ENCODE measurements at regions not wholly inside any gene's neighbourhood (a gene's known extent, or its start where the extent isn't known, plus 50 kb on each side); places are given as distances from the start of the nearest gene placed in this dataset.
A peak's percentile ranks its signal among the peaks of the same experiment; 100 is the strongest.

DNA sequence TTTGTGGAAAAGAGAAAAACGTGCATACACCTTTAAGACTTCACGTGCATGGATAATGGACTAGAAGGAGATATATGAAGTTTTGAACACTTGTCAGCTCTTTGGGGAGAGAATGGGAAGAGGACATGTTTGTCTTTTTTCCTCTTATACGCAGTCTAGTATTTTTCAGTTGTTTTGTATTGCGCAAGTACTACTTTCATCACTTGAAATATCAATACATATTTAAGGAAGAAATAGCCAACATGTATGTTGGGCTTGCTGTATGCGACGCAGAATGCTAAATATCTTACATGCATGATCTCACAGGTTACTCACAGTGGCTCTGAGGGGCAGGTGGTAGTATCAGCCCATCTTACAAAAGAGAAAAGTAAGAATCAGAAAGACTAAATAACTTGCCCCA lies 176.5 kb upstream of the RUNX1 start:
- Histone ChIP-seq H3K36me3 (ENCODE audit: control insufficient read depth in 5 of 5, insufficient read depth in 5 of 5, low read length in 5 of 5) (no peaks in the 10 kb centered on the region), H3K4me1 (ENCODE audit: control insufficient read depth in 5 of 5, insufficient read depth in 5 of 5, low read length in 5 of 5) (peaks cover 5 to 43% (median 34%) of the 10 kb centered on the region in 5 donors), H3K9ac (ENCODE audit: low read length in 5 of 5) (peak overlapping the region in 2 of 5 donors; percentile 57 to 63), H3K27me3 (ENCODE audit: control insufficient read depth in 5 of 5, insufficient read depth in 4 of 5, low read length in 5 of 5) (no peaks in the 10 kb centered on the region), H3K4me3 (ENCODE audit: low read depth in 1 of 5, low read length in 5 of 5) (no peak overlapping the region), H3K9me3 (ENCODE audit: control insufficient read depth in 5 of 5, low read length in 5 of 5) (no peaks in the 10 kb centered on the region), H3K27ac (ENCODE audit: low read depth, low read length) (peak overlapping the region; percentile 88)

DNA sequence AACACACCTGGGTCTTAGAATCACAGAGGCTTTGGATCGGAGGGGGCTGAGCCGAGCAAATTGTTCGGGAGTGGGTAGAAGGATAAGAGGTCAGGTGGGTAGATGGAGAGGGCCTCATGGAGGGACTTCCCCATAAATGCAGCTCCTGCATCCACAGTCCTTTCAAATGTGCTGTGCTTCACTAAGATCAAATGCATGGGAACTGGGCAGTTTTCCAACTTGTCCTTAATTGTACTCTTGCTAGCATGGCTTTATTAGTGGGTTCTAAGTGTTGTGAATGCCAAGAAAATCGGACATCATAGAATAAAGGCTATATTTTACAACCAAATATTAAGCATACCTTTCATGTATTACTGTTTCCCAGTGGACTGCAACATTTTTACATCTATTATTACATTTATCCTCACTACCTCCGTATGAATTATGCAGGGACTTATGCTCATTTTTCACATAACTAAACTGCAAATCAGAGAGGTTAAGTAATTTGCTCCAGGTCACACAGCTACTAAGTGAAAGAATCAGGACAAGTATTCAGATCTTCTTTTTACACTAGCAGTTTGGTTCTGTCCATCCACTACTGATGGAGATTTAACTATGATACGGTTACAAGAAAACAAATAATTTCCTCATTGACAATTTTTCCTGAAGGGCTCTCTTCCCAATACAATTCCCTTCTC lies 174.5 kb upstream of the RUNX1 start:
- Histone ChIP-seq H3K27me3 (ENCODE audit: control insufficient read depth in 5 of 5, insufficient read depth in 4 of 5, low read length in 5 of 5) (no peaks in the 10 kb centered on the region), H3K36me3 (ENCODE audit: control insufficient read depth in 5 of 5, insufficient read depth in 5 of 5, low read length in 5 of 5) (no peaks in the 10 kb centered on the region), H3K4me3 (ENCODE audit: low read depth in 1 of 5, low read length in 5 of 5) (no peak overlapping the region), H3K9ac (ENCODE audit: low read length in 5 of 5) (no peak overlapping the region), H3K9me3 (ENCODE audit: control insufficient read depth in 5 of 5, low read length in 5 of 5) (no peaks in the 10 kb centered on the region), H3K27ac (ENCODE audit: low read depth, low read length) (no peak overlapping the region), H3K4me1 (ENCODE audit: control insufficient read depth in 5 of 5, insufficient read depth in 5 of 5, low read length in 5 of 5) (peaks cover 5 to 43% (median 34%) of the 10 kb centered on the region in 5 donors)

DNA sequence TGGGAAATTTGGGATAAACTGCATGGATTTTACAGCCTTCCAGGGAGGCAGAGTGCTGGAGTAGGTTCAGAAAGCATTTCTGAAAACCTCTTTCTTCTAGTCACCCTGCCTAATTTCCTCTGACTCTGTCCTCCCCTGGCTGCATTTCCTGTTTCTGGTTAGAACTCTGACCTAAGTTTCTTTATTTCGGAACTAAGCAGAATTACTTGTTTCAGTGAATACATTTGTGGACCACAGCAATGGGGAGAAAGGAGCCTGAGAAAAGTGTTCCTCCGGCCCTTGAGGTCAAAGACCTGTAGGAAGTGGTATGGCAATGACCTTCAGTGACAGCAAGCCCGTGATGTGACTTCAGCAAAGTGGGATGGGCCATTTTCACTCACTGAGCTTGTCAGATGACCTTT lies 173.4 kb upstream of the RUNX1 start:
- H3K4me3 ChIP-seq (ENCODE audit: low read depth in 1 of 5, low read length in 5 of 5) = no peak overlapping the region
- H3K36me3 ChIP-seq (ENCODE audit: control insufficient read depth in 5 of 5, insufficient read depth in 5 of 5, low read length in 5 of 5) = no peaks in the 10 kb centered on the region
- peaks cover 5 to 40% (median 34%) of the 10 kb centered on the region in 5 donors for H3K4me1 ChIP-seq (ENCODE audit: control insufficient read depth in 5 of 5, insufficient read depth in 5 of 5, low read length in 5 of 5)
- H3K9me3 ChIP-seq (ENCODE audit: control insufficient read depth in 5 of 5, low read length in 5 of 5) = no peaks in the 10 kb centered on the region
- no peak overlapping the region for H3K27ac ChIP-seq (ENCODE audit: low read depth, low read length)
- H3K27me3 ChIP-seq (ENCODE audit: control insufficient read depth in 5 of 5, insufficient read depth in 4 of 5, low read length in 5 of 5) = no peaks in the 10 kb centered on the region
- no peak overlapping the region for H3K9ac ChIP-seq (ENCODE audit: low read length in 5 of 5)

DNA sequence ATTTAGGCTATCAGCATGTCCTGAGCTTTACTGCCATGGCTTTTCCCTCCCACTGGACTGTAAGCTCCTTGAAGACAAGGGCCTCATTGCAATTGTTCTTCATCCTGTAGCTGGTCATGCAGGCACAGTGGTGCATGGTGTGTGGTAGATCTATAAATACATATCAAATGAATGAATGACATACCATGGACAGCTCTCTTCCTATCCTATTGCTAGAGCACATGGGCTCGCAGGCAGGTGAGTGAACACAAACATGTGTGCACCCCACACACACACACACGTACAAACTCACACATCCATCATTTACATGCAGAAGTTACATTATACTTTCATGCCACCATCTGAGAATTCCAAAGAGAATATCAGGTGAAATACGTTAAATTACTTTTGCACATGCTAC lies 172.9 kb upstream of the RUNX1 start:
- Histone ChIP-seq H3K9ac (ENCODE audit: low read length in 5 of 5) (no peak overlapping the region), H3K4me3 (ENCODE audit: low read depth in 1 of 5, low read length in 5 of 5) (no peak overlapping the region), H3K36me3 (ENCODE audit: control insufficient read depth in 5 of 5, insufficient read depth in 5 of 5, low read length in 5 of 5) (no peaks in the 10 kb centered on the region), H3K27ac (ENCODE audit: low read depth, low read length) (no peak overlapping the region), H3K9me3 (ENCODE audit: control insufficient read depth in 5 of 5, low read length in 5 of 5) (no peaks in the 10 kb centered on the region), H3K4me1 (ENCODE audit: control insufficient read depth in 5 of 5, insufficient read depth in 5 of 5, low read length in 5 of 5) (peaks cover 5 to 35% (median 30%) of the 10 kb centered on the region in 5 donors), H3K27me3 (ENCODE audit: control insufficient read depth in 5 of 5, insufficient read depth in 4 of 5, low read length in 5 of 5) (no peaks in the 10 kb centered on the region)

DNA sequence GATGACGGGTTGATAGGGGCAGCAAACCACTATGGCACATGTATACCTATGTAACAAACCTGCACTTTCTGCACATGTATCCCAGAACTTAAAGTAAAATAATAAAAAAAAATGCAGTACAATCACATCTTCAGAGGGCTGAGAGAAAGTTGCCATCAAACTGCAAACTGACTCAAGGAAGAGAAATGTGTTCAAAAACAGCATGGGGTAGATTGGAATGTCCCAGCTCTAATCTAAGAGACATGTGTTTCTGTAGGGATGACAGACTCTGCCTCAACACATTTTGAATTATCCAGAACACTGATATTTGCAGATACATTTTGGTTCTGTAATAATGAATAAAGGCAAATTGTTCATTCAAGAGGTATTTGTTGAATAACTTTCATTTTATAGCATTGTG lies 171.2 kb upstream of the RUNX1 start:
- Histone ChIP-seq H3K27ac (ENCODE audit: low read depth, low read length) (no peak overlapping the region), H3K27me3 (ENCODE audit: control insufficient read depth in 5 of 5, insufficient read depth in 4 of 5, low read length in 5 of 5) (no peaks in the 10 kb centered on the region), H3K36me3 (ENCODE audit: control insufficient read depth in 5 of 5, insufficient read depth in 5 of 5, low read length in 5 of 5) (no peaks in the 10 kb centered on the region), H3K4me1 (ENCODE audit: control insufficient read depth in 5 of 5, insufficient read depth in 5 of 5, low read length in 5 of 5) (peaks cover 0 to 20% (median 13%) of the 10 kb centered on the region in 5 donors), H3K9ac (ENCODE audit: low read length in 5 of 5) (no peak overlapping the region), H3K4me3 (ENCODE audit: low read depth in 1 of 5, low read length in 5 of 5) (no peak overlapping the region), H3K9me3 (ENCODE audit: control insufficient read depth in 5 of 5, low read length in 5 of 5) (no peaks in the 10 kb centered on the region)

DNA sequence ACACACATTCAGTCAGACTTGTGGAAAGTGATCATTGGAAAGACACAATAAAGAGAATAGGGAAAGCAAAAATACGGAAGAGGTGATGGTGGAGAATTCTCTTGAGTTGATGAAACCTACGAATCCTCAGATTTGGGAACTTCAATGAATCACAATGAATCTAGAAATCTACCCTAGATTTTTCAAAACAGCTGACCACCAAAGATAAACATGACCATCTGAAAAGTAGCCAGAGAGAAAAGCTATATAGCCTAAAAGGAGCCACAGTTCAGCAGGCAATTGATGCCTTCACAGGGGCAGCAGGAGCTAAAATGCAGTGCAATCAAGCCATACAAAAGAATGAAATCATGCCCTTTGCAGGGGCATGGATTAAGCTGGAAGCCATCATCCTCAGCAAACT lies 170.6 kb upstream of the RUNX1 start:
- Histone ChIP-seq H3K27me3 (ENCODE audit: control insufficient read depth in 5 of 5, insufficient read depth in 4 of 5, low read length in 5 of 5) (no peaks in the 10 kb centered on the region), H3K9ac (ENCODE audit: low read length in 5 of 5) (no peak overlapping the region), H3K9me3 (ENCODE audit: control insufficient read depth in 5 of 5, low read length in 5 of 5) (no peaks in the 10 kb centered on the region), H3K27ac (ENCODE audit: low read depth, low read length) (no peak overlapping the region), H3K4me3 (ENCODE audit: low read depth in 1 of 5, low read length in 5 of 5) (no peak overlapping the region), H3K36me3 (ENCODE audit: control insufficient read depth in 5 of 5, insufficient read depth in 5 of 5, low read length in 5 of 5) (no peaks in the 10 kb centered on the region), H3K4me1 (ENCODE audit: control insufficient read depth in 5 of 5, insufficient read depth in 5 of 5, low read length in 5 of 5) (peaks cover 0 to 17% (median 13%) of the 10 kb centered on the region in 5 donors)

DNA sequence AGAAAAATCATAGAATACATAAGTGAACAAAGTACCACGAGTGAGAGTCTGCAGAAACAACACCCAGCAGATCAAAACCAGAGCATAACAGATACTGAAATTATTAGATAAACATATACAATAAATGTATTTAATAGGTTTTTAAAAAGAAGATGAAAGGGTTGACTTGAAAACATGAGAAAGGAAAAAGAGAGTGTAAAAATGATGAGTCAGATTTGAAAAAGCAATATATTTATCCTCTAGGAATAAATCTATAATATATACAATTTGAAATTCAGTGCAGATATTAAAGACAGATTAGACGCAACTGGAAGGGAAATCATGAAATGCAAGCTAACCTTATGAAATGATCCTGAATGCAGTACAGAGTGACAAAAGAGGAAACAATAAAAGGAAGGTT lies 170.2 kb upstream of the RUNX1 start:
- H3K27ac ChIP-seq (ENCODE audit: low read depth, low read length) = no peak overlapping the region
- no peaks in the 10 kb centered on the region for H3K36me3 ChIP-seq (ENCODE audit: control insufficient read depth in 5 of 5, insufficient read depth in 5 of 5, low read length in 5 of 5)
- H3K27me3 ChIP-seq (ENCODE audit: control insufficient read depth in 5 of 5, insufficient read depth in 4 of 5, low read length in 5 of 5) = no peaks in the 10 kb centered on the region
- H3K4me1 ChIP-seq (ENCODE audit: control insufficient read depth in 5 of 5, insufficient read depth in 5 of 5, low read length in 5 of 5) = peaks cover 0 to 17% (median 13%) of the 10 kb centered on the region in 5 donors
- no peak overlapping the region for H3K4me3 ChIP-seq (ENCODE audit: low read depth in 1 of 5, low read length in 5 of 5)
- no peaks in the 10 kb centered on the region for H3K9me3 ChIP-seq (ENCODE audit: control insufficient read depth in 5 of 5, low read length in 5 of 5)
- H3K9ac ChIP-seq (ENCODE audit: low read length in 5 of 5) = no peak overlapping the region

DNA sequence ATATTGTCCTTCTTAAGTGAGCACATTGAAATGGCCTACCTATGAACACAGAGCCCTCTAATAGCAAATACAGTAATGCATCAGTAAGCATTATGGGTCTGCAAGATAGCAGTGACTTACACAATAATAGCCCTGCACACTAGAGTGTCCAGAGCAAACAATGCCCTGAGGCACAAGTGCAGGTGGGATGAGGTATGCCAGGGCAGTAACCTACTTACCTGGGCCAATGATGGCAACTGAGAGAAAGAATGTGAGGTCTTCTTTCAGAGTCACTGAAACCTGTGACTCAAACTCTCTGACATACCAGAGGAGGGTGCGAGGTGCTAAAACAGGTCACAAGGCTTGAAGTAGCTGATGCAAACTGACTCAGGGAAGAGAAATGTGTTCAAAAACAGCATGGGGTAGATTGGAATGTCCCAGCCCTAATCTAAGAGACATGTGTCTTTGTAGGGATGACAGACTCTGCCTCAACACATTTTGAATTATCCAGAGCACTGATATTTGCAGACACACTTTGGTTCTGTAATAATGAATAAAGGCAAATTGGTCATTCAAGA lies 168.5 kb upstream of the RUNX1 start:
- Histone ChIP-seq H3K36me3 (ENCODE audit: control insufficient read depth in 5 of 5, insufficient read depth in 5 of 5, low read length in 5 of 5) (no peaks in the 10 kb centered on the region), H3K9ac (ENCODE audit: low read length in 5 of 5) (no peak overlapping the region), H3K4me3 (ENCODE audit: low read depth in 1 of 5, low read length in 5 of 5) (no peak overlapping the region), H3K27ac (ENCODE audit: low read depth, low read length) (no peak overlapping the region), H3K27me3 (ENCODE audit: control insufficient read depth in 5 of 5, insufficient read depth in 4 of 5, low read length in 5 of 5) (no peaks in the 10 kb centered on the region), H3K4me1 (ENCODE audit: control insufficient read depth in 5 of 5, insufficient read depth in 5 of 5, low read length in 5 of 5) (peaks cover 3 to 9% (median 6%) of the 10 kb centered on the region in 5 donors), H3K9me3 (ENCODE audit: control insufficient read depth in 5 of 5, low read length in 5 of 5) (no peaks in the 10 kb centered on the region)

DNA sequence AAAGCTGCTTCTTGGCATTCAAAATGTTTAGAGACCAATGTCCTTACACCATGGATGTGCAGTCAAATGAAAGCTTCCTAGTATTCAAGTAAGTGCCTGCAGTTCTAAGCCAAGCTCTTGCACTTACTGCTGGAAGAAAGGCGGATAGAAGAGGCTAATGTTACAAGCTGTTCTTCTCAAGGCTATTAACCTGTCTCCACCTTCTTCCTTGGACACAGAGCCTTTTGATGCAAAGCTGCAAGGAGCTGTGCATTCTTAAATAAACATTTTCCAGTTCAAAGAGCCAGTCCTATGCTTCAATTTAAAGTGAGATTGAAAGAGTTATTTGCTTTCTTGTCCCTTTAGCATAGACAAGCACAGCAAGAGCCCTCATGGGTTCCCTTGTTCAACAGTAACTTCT lies 167.9 kb upstream of the RUNX1 start:
- no peak overlapping the region for H3K4me3 ChIP-seq (ENCODE audit: low read depth in 1 of 5, low read length in 5 of 5)
- H3K36me3 ChIP-seq (ENCODE audit: control insufficient read depth in 5 of 5, insufficient read depth in 5 of 5, low read length in 5 of 5) = no peaks in the 10 kb centered on the region
- no peak overlapping the region for H3K9ac ChIP-seq (ENCODE audit: low read length in 5 of 5)
- peaks cover under 1 to 9% (median 4%) of the 10 kb centered on the region in 5 donors for H3K4me1 ChIP-seq (ENCODE audit: control insufficient read depth in 5 of 5, insufficient read depth in 5 of 5, low read length in 5 of 5)
- no peaks in the 10 kb centered on the region for H3K27me3 ChIP-seq (ENCODE audit: control insufficient read depth in 5 of 5, insufficient read depth in 4 of 5, low read length in 5 of 5)
- H3K9me3 ChIP-seq (ENCODE audit: control insufficient read depth in 5 of 5, low read length in 5 of 5) = no peaks in the 10 kb centered on the region
- no peak overlapping the region for H3K27ac ChIP-seq (ENCODE audit: low read depth, low read length)

DNA sequence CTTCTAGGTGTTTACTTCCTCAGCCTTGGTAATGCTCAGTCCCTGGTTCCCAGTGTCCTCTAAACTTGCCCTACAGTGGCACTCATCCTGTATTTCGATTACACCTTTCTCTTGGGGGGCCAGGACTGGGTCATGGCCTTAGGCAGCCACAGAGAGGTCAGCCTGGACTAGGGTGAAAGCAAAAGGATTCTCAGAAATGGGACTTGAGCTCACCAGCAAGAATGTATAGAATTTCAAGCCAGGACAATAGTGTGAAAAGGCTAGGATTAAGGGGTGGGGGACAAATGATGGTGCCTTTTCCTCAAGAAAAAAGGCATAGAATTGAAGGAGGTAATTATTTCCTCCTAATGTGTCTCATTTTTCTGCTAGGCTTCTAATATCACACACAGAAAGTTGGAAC lies 166.8 kb upstream of the RUNX1 start:
- H3K27me3 ChIP-seq (ENCODE audit: control insufficient read depth in 5 of 5, insufficient read depth in 4 of 5, low read length in 5 of 5) = no peaks in the 10 kb centered on the region
- H3K27ac ChIP-seq (ENCODE audit: low read depth, low read length) = no peak overlapping the region

More for the DNA sequence above, 166.8 kb upstream of the RUNX1 start:
- H3K9me3 ChIP-seq (ENCODE audit: control insufficient read depth in 5 of 5, low read length in 5 of 5) = no peaks in the 10 kb centered on the region
- no peaks in the 10 kb centered on the region for H3K36me3 ChIP-seq (ENCODE audit: control insufficient read depth in 5 of 5, insufficient read depth in 5 of 5, low read length in 5 of 5)
- no peak overlapping the region for H3K4me3 ChIP-seq (ENCODE audit: low read depth in 1 of 5, low read length in 5 of 5)
- no peak overlapping the region for H3K9ac ChIP-seq (ENCODE audit: low read length in 5 of 5)
- H3K4me1 ChIP-seq (ENCODE audit: control insufficient read depth in 5 of 5, insufficient read depth in 5 of 5, low read length in 5 of 5) = peaks cover 3 to 19% (median 7%) of the 10 kb centered on the region in 5 donors

All from subcutaneous abdominal adipose tissue (tissue), 5 donors.